AG08395 (cell line): ENCODE measurements at regions not wholly inside any gene's neighbourhood (a gene's known extent, or its start where the extent isn't known, plus 50 kb on each side); places are given as distances from the start of the nearest gene placed in this dataset.
"Not testable (repeated sequence)": the region's sequence is repeated elsewhere in the genome, so short reads cannot be mapped to it uniquely, and the experiment has no call there.

ENCODE experiments used
- DNase-seq: peaks from one replicate; pipeline ENCODE4 v3.0.0; 2012; ENCODE audit warnings: mixed read lengths, low spot score

DNA sequence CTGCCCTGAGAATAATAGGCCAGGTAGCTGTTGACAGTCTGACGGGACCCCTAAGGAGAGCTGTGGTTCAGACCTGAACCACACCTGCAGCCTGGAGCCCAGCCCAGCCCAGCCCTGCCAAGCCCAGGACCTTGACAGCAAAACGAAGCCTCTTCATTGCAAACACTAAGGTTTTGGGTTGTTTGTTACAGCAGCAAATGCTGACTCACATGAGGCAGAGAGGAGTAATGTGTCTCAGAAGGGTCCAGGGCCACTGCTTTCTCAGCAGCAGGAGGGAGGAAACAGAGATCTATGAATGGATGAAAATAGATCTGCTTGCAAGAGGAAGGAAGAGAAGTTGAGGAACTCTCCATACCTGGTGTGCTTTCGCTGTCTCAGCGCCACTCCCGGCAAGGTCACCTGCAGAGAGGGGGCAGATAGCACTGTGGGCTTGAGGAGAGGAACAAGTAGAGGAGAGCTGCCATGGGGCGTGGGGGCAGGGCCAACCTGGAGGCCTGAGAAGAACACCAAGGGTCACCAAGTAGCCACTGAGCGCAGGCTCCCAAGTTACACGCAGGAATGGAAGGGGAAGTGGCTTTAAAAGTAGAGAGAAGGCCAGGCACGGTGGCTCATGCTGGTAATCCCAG lies 127.2 kb downstream of the ZNF281 start:
- DNase-seq: no peak

DNA sequence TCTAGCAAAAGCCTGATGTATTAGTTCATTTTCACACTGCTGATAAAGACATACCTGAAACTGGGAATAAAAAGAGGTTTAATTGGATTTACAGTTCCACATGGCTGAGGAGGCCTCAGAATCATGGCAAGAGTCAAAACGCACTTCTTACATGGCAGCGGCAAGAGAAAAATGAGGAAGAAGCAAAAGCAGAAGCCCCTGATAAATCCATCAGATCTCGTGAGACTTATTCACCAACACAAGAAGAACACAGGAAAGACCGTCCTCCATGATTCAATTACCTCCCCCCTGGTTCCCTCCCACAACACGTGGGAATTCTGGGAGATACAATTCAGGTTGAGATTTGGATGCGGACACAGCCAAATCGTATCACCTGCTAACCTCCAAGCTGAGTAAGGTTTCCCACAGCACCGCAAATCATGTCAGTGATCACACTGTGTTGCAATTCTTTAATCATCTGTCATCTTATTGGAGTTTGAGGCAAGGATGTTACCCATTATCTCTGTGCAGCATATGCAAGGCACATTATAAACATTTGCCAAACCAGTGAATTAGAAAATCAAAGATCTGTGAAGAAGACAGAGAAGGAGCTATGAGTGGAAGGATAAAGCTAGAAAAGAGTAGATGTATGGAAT lies 128.5 kb downstream of the ZNF281 start:
- no peak for DNase-seq

- DNase-seq: peak; percentile 57
These were observed 129.9 kb downstream of the ZNF281 start for GRCh38 chr1:200279810-200280411.

DNA sequence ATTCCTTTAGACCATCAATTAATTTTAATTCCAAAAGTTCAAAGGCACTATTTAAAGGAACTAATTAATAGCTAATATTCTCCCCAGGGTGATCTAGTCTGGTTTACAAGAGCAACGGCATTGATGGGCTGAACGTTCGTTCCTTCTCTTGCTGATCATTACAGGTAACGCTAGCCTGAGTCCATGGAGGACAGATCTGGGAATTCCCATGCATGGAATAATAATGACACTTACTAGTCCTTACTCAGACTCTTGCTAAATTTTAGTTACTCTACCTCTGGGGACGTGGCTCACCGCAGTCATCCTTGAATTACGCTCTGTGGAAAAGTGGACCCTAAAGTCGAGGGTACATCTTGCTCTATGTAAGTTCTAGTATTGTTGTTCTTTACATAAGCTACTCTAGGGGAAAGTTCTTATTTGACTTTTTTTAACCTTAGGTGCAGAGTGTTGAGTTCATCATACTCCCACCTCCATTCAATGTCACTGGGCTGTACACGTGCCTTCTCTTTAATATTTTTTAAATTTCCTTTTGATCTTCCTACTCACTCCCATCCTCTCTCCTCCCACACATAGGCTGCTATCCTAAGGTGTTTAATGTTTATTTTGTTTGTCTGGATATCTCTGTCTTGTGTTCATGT lies 133.9 kb downstream of the ZNF281 start:
- no peak for DNase-seq

DNA sequence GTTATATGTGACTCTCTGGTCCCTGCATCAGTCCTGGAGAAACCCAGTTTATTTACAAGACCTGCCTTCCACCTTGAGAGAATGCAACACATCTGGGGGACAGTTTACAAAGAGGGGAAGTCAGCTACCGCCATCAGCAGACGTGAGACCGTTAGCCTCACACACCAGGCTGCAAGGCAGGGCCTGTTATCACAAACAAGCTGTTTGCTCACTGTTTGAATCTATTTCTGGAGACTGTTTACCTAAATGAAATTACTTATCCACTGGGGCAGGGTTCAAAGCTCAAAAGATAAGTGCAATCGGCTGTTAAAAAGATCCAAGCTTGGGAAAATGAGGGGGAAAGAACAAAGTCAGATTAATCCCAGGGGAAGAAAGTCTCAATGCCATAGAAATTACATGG lies 134.4 kb downstream of the ZNF281 start:
- no peak for DNase-seq

- DNase-seq: no peak
These were observed 135.7 kb downstream of the ZNF281 start for GRCh38 chr1:200274116-200274515.

DNA sequence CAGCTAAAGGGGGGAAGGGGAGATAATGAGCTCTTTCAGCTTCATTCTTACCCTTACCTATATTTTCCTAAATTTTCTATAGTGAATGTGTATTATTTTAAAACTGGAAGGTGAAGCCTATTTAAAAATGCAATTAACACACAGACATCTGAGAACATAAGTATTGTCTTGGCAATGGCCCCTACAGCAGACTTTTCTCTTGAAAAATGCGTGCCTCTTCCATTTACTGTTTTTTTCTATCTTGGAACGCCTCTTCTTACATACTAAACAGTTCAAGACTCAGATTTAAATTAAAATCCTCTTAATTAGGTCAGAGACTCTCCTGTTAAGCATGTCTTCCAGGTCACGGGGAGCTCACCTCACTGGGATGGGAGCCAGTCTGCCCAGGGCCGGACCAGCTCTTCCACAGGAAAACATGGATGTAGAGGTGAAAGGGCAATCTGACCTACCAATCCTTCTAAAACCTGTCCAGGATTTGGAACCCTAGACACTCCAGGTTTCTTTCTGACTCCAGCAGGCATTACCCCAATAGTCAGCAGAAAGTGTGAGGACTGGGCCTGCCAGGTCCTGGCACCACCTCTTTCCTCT lies 137.3 kb downstream of the ZNF281 start:
- DNase-seq: no peak

GRCh38 chr1:200269256-200269655 lies 140.6 kb downstream of the ZNF281 start:
- DNase-seq: no peak

GRCh38 chr1:200267937-200268336 lies 141.9 kb downstream of the ZNF281 start:
- no peak for DNase-seq

GRCh38 chr1:200267458-200267857 lies 142.4 kb downstream of the ZNF281 start:
- no peak for DNase-seq

DNA sequence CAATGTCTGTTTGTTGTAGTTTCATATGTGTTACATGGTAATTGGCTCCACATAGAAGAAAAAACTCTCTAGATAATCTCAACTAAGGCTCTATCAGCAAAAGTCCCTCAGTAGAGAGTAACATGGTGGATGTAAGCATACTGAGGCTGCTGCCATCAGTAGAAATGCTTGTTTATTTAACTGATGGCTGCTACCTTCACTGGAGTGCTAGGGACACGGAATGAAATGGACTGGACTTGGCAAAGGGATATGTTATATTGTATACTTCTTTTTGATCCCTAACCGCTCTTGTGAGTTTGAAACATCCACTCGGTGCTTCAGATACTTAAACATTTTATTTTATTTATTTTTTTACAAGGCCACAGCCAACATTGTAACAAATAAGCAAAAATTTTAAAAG lies 143.0 kb downstream of the ZNF281 start:
- DNase-seq: no peak

DNA sequence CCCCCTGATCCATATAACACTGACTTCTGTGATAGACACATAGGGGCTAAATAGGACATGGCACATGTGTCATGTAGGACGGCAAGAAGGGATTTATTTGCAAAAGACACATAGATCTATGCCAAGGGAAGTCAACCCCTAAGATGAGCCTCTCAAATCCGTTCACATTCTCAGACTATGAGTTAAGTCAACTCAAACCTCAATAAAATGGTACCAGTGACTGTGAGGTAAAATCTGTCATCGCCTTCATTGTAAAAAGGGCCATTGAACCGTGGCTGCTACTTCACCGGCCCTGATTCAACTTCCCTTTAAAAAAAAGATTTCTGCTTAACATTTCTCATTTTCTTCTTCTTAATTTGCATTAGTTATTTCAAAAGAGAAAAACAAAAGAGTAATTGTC lies 144.0 kb downstream of the ZNF281 start:
- DNase-seq: no peak

- DNase-seq: no peak
These were observed 144.7 kb downstream of the ZNF281 start for GRCh38 chr1:200265104-200265503.

GRCh38 chr1:200263203-200263602 lies 146.6 kb downstream of the ZNF281 start:
- no peak for DNase-seq

- DNase-seq: no peak
These were observed 147.4 kb downstream of the ZNF281 start for GRCh38 chr1:200262326-200262965.

DNA sequence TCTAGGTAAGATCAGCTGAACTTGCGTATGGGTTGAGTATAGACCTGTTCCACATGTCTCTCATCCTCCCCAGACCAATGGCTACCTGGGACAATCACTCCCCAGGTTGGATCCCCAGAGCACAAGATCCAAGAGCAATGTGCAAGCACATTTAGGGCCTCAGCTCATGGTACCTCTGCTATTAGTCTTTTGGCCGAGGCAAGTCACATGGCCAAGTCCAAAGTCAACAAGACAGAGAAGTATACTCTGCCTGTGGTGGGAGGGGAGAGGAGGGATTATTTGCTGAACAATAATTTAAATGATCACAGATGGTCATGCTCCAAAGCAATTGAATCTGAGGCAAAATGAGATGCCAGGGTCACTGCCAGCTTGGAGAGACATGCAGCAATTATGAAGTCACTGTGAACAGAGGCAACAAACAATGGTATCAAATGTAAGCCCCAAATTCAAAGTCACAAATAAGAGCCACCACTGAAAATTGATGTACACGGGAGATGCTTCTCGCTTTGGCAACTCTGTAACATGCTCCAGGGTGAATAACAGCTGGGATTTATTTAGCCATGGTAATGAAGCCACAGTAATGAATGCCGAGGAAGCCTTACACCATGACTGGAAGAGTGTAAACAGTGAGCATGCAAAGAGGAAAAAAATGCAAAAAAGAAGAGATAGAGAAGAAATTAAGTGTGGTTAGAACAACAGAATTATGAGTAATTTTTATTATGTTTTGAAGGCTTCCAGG lies 149.1 kb downstream of the ZNF281 start:
- peak; percentile 74 for DNase-seq

GRCh38 chr1:200258447-200259375 lies 151.1 kb downstream of the ZNF281 start:
- DNase-seq: peak; percentile 28

DNA sequence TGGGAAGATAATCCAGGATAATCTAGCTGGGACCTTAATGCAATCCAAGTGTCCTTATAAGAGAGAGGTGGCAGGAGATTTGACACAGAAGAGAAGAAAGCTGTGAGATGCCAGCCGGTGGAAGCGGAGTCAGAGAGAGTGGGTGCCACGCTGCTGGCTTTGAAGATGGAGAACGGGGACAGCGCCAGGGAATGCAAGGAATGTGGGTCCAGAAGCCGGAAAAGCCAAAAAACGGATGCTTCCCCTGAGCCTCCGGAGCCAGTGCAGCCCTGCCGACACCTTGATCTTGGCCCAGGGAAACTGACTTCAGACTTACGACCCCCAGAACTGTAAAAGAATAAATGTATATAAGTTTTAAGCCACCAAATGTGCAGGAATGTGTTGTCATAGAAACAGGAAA lies 152.6 kb downstream of the ZNF281 start:
- DNase-seq: no peak

- DNase-seq: not testable (repeated sequence)
These were observed 155.2 kb downstream of the ZNF281 start for GRCh38 chr1:200254602-200255001.

GRCh38 chr1:200253774-200254495 lies 155.9 kb downstream of the ZNF281 start:
- DNase-seq: no peak
